ENCODE measurements at regions not wholly inside any gene's neighbourhood (a gene's known extent, or its start where the extent isn't known, plus 50 kb on each side); places are given as distances from the start of the nearest gene placed in this dataset.

- DNase-seq, result no peak
Measured at GRCh38 chr9:69955536-69956355, 87.9 kb upstream of the MAMDC2 start.

GRCh38 chr9:69961843-69962242 lies 81.8 kb upstream of the MAMDC2 start:
- no peak for DNase-seq

- no peak for DNase-seq
Measured at GRCh38 chr9:69963803-69964202, 79.8 kb upstream of the MAMDC2 start.

GRCh38 chr9:69964446-69964845 lies 79.2 kb upstream of the MAMDC2 start:
- DNase-seq, result no peak

GRCh38 chr9:69965416-69966145 lies 78.1 kb upstream of the MAMDC2 start:
- no peak for DNase-seq

GRCh38 chr9:69967344-69967743 lies 76.3 kb upstream of the MAMDC2 start:
- DNase-seq, result no peak

GRCh38 chr9:69970001-69970533 lies 73.6 kb upstream of the MAMDC2 start:
- DNase-seq, result no peak

- no peak for DNase-seq
Measured at GRCh38 chr9:69971643-69972449, 71.8 kb upstream of the MAMDC2 start.

- peak; percentile 17 for DNase-seq
Measured at GRCh38 chr9:69975681-69976080, 68.0 kb upstream of the MAMDC2 start.

- peak; percentile 84 for DNase-seq
Measured at GRCh38 chr9:69976152-69976551, 67.5 kb upstream of the MAMDC2 start.

GRCh38 chr9:69980041-69980440 lies 63.6 kb upstream of the MAMDC2 start:
- no peak for DNase-seq

GRCh38 chr9:69980591-69980990 lies 63.1 kb upstream of the MAMDC2 start:
- DNase-seq, result no peak

GRCh38 chr9:69981686-69982445 lies 61.8 kb upstream of the MAMDC2 start:
- peak; percentile 86 for DNase-seq

GRCh38 chr9:69984831-69985230 lies 58.8 kb upstream of the MAMDC2 start:
- no peak for DNase-seq

GRCh38 chr9:69985971-69986370 lies 57.7 kb upstream of the MAMDC2 start:
- DNase-seq, result no peak

GRCh38 chr9:69986970-69987369 lies 56.7 kb upstream of the MAMDC2 start:
- DNase-seq, result no peak

GRCh38 chr9:69987457-69987856 lies 56.2 kb upstream of the MAMDC2 start:
- no peak for DNase-seq

- no peak for DNase-seq
Measured at GRCh38 chr9:69993110-69993509, 50.5 kb upstream of the MAMDC2 start.
